ENCODE measurements at regions not wholly inside any gene's neighbourhood (a gene's known extent, or its start where the extent isn't known, plus 50 kb on each side); places are given as distances from the start of the nearest gene placed in this dataset.

- no peak for DNase-seq (ENCODE audit: low read depth in 1 of 2, low spot score in 1 of 2)
- H3K27ac ChIP-seq (replicated peaks), result no peak overlapping the region
- no peak for TF ChIP-seq CTCF (IDR thresholded peaks at IDR 0.05; ENCODE audit: insufficient read depth, low read length)
- TF ChIP-seq POLR2AphosphoS5 (IDR thresholded peaks at IDR 0.05; ENCODE audit: low read depth), result no peak
- TF ChIP-seq REST (IDR thresholded peaks at IDR 0.05; ENCODE audit: insufficient replicate concordance, low read depth), result no peak
- TF ChIP-seq SPI1 (IDR thresholded peaks at IDR 0.05; ENCODE audit: borderline replicate concordance, low read depth), result no peak
- TF ChIP-seq GABPA (IDR thresholded peaks at IDR 0.05; ENCODE audit: low read depth), result no peak
- H3K4me3 ChIP-seq (replicated peaks; ENCODE audit: insufficient read depth, low read length), result no peak overlapping the region
- no peaks in the 10 kb centered on the region for H3K27me3 ChIP-seq (ENCODE audit: insufficient read depth, poor library complexity, severe bottlenecking)
These were observed 318.6 kb upstream of the NFIA start for GRCh38 chr1:60763741-60764140.

GRCh38 chr1:60762911-60763310 is 319.4 kb upstream of the NFIA start:
- DNase-seq (ENCODE audit: low read depth in 1 of 2, low spot score in 1 of 2), result no peak
- TF ChIP-seq GABPA (IDR thresholded peaks at IDR 0.05; ENCODE audit: low read depth) (no peak), REST (IDR thresholded peaks at IDR 0.05; ENCODE audit: insufficient replicate concordance, low read depth) (no peak), CTCF (IDR thresholded peaks at IDR 0.05; ENCODE audit: insufficient read depth, low read length) (no peak), POLR2AphosphoS5 (IDR thresholded peaks at IDR 0.05; ENCODE audit: low read depth) (no peak), SPI1 (IDR thresholded peaks at IDR 0.05; ENCODE audit: borderline replicate concordance, low read depth) (no peak)
- no peak overlapping the region for H3K4me3 ChIP-seq (replicated peaks; ENCODE audit: insufficient read depth, low read length)
- H3K27ac ChIP-seq (replicated peaks), result no peak overlapping the region
- no peaks in the 10 kb centered on the region for H3K27me3 ChIP-seq (ENCODE audit: insufficient read depth, poor library complexity, severe bottlenecking)

- TF ChIP-seq GABPA (IDR thresholded peaks at IDR 0.05; ENCODE audit: low read depth) (no peak), POLR2AphosphoS5 (IDR thresholded peaks at IDR 0.05; ENCODE audit: low read depth) (no peak), SPI1 (IDR thresholded peaks at IDR 0.05; ENCODE audit: borderline replicate concordance, low read depth) (no peak), REST (IDR thresholded peaks at IDR 0.05; ENCODE audit: insufficient replicate concordance, low read depth) (no peak), CTCF (IDR thresholded peaks at IDR 0.05; ENCODE audit: insufficient read depth, low read length) (no peak)
- no peak for DNase-seq (ENCODE audit: low read depth in 1 of 2, low spot score in 1 of 2)
These were observed 320.2 kb upstream of the NFIA start for GRCh38 chr1:60762176-60762575.

More at GRCh38 chr1:60762176-60762575, 320.2 kb upstream of the NFIA start:
- Histone ChIP-seq H3K27ac (replicated peaks) (no peak overlapping the region), H3K4me3 (replicated peaks; ENCODE audit: insufficient read depth, low read length) (no peak overlapping the region), H3K27me3 (ENCODE audit: insufficient read depth, poor library complexity, severe bottlenecking) (no peaks in the 10 kb centered on the region)

Measured in HL-60 (cell line).